ENCODE measurements at regions not wholly inside any gene's neighbourhood (a gene's known extent, or its start where the extent isn't known, plus 50 kb on each side); places are given as distances from the start of the nearest gene placed in this dataset.

DNA sequence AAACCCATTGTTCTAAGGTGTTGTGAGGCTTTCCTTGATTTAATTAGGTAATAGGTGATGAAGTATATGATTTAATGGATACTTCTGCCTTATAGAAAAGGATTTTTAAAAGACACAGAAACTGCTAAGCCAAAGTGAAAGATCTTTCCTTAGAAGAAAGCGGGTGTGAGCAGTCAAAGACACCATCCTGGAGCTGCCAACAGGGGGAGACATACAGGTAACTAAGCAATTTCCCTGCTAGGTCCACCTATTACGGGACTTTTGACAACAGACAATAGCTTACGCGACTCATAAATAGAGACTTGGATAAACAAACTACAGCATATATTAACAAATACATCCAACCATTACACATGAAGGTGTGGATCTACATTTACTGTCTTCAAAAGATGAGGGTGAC is 669.5 kb downstream of the SQOR start:
- BruUV-seq (replicated peaks), result no TSS peak
- DNase-seq (ENCODE audit: low read depth, low spot score) (no peak), ATAC-seq (no peak)
- in situ Hi-C loops (cut with HindIII; ENCODE audit: low pct_unique_long_range_greater_than_20kb, low sequenced_read_pairs), result no loop called here
- intact Hi-C loops (cut with micrococcal nuclease; ENCODE audit: unreplicated experiment), result no loop called here
- no peaks in the 10 kb centered on the region for H3K36me3 ChIP-seq (ENCODE audit: control insufficient read depth, insufficient read depth, low read length)
- ChIA-PET CTCF (no interaction called here), POLR2A (no interaction called here)
- no peaks in the 10 kb centered on the region for H3K9me3 ChIP-seq (ENCODE audit: control insufficient read depth, insufficient read depth, low read depth, low read length)
- no peak overlapping the region for H3K4me3 ChIP-seq (ENCODE audit: low read depth in 2 of 2, low read length in 2 of 2)
- TF ChIP-seq POLR2AphosphoS5 (IDR thresholded peaks at IDR 0.05; ENCODE audit: low read depth, low read length) (no peak), TCF7L2 (IDR thresholded peaks at IDR 0.05; ENCODE audit: low read depth, low read length) (no peak), SIN3A (IDR thresholded peaks at IDR 0.05; ENCODE audit: borderline replicate concordance, insufficient read depth, low read depth, low read length) (no peak)
- TF ChIP-seq, protein P1, sequence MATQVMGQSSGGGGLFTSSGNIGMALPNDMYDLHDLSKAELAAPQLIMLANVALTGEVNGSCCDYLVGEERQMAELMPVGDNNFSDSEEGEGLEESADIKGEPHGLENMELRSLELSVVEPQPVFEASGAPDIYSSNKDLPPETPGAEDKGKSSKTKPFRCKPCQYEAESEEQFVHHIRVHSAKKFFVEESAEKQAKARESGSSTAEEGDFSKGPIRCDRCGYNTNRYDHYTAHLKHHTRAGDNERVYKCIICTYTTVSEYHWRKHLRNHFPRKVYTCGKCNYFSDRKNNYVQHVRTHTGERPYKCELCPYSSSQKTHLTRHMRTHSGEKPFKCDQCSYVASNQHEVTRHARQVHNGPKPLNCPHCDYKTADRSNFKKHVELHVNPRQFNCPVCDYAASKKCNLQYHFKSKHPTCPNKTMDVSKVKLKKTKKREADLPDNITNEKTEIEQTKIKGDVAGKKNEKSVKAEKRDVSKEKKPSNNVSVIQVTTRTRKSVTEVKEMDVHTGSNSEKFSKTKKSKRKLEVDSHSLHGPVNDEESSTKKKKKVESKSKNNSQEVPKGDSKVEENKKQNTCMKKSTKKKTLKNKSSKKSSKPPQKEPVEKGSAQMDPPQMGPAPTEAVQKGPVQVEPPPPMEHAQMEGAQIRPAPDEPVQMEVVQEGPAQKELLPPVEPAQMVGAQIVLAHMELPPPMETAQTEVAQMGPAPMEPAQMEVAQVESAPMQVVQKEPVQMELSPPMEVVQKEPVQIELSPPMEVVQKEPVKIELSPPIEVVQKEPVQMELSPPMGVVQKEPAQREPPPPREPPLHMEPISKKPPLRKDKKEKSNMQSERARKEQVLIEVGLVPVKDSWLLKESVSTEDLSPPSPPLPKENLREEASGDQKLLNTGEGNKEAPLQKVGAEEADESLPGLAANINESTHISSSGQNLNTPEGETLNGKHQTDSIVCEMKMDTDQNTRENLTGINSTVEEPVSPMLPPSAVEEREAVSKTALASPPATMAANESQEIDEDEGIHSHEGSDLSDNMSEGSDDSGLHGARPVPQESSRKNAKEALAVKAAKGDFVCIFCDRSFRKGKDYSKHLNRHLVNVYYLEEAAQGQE (IDR thresholded peaks at IDR 0.05; ENCODE audit: insufficient read depth in 1 of 2, low read depth in 2 of 2, low read length in 1 of 2), result no peak
- TF ChIP-seq, protein P2, sequence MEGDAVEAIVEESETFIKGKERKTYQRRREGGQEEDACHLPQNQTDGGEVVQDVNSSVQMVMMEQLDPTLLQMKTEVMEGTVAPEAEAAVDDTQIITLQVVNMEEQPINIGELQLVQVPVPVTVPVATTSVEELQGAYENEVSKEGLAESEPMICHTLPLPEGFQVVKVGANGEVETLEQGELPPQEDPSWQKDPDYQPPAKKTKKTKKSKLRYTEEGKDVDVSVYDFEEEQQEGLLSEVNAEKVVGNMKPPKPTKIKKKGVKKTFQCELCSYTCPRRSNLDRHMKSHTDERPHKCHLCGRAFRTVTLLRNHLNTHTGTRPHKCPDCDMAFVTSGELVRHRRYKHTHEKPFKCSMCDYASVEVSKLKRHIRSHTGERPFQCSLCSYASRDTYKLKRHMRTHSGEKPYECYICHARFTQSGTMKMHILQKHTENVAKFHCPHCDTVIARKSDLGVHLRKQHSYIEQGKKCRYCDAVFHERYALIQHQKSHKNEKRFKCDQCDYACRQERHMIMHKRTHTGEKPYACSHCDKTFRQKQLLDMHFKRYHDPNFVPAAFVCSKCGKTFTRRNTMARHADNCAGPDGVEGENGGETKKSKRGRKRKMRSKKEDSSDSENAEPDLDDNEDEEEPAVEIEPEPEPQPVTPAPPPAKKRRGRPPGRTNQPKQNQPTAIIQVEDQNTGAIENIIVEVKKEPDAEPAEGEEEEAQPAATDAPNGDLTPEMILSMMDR (IDR thresholded peaks at IDR 0.05), result peak; percentile 67
- H3K27ac ChIP-seq (ENCODE audit: low read length), result no peak overlapping the region
- no peaks in the 10 kb centered on the region for H3K4me1 ChIP-seq (ENCODE audit: control insufficient read depth, insufficient read depth, low read length)
- H3K27me3 ChIP-seq (ENCODE audit: control insufficient read depth, insufficient read depth, low read length), result no peaks in the 10 kb centered on the region

DNA sequence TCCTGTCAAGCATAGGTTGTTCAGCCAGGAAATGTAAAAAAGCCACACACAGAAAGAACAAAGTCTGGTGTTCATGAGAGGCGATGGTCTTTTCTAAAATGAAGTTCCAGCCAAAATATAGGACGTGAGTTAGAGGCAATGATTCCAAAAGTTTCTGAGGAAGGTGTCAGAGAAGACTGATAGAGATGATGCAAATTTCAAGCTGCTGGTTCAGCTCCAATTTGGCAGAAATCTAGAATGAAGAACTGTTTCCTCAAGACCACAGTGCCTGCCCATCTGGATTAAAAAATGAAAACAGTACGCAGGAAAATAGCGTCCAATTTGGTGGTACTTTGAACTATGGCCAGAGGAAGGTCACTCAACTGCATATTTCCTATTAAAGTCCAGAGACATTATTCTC is 672.9 kb downstream of the SQOR start:
- H3K9me3 ChIP-seq (ENCODE audit: control insufficient read depth, insufficient read depth, low read depth, low read length), result no peaks in the 10 kb centered on the region
- H3K4me3 ChIP-seq (ENCODE audit: low read depth in 2 of 2, low read length in 2 of 2), result no peak overlapping the region
- in situ Hi-C loops (cut with HindIII; ENCODE audit: low pct_unique_long_range_greater_than_20kb, low sequenced_read_pairs), result no loop called here
- ChIA-PET CTCF (no interaction called here), POLR2A (no interaction called here)
- intact Hi-C loops (cut with micrococcal nuclease; ENCODE audit: unreplicated experiment), result no loop called here
- no TSS peak for BruUV-seq (replicated peaks)
- H3K27me3 ChIP-seq (ENCODE audit: control insufficient read depth, insufficient read depth, low read length), result no peaks in the 10 kb centered on the region
- H3K4me1 ChIP-seq (ENCODE audit: control insufficient read depth, insufficient read depth, low read length), result no peaks in the 10 kb centered on the region
- DNase-seq (ENCODE audit: low read depth, low spot score), result no peak
- no peaks in the 10 kb centered on the region for H3K36me3 ChIP-seq (ENCODE audit: control insufficient read depth, insufficient read depth, low read length)
- ATAC-seq, result no peak
- H3K27ac ChIP-seq (ENCODE audit: low read length), result no peak overlapping the region
- TF ChIP-seq, protein P1 (IDR thresholded peaks at IDR 0.05; ENCODE audit: insufficient read depth in 1 of 2, low read depth in 2 of 2, low read length in 1 of 2), result no peak
- no peak for TF ChIP-seq SIN3A (IDR thresholded peaks at IDR 0.05; ENCODE audit: borderline replicate concordance, insufficient read depth, low read depth, low read length)
- TF ChIP-seq, protein P2 (IDR thresholded peaks at IDR 0.05), result no peak
- TF ChIP-seq TCF7L2 (IDR thresholded peaks at IDR 0.05; ENCODE audit: low read depth, low read length), result no peak
- no peak for TF ChIP-seq POLR2AphosphoS5 (IDR thresholded peaks at IDR 0.05; ENCODE audit: low read depth, low read length)
